Fibroblast of lung (primary cell): ENCODE measurements at regions not wholly inside any gene's neighbourhood (a gene's known extent, or its start where the extent isn't known, plus 50 kb on each side); places are given as distances from the start of the nearest gene placed in this dataset.

ENCODE experiments used
- DNase-seq, 2 donors: peaks; one replicate each; pipeline versions ENCODE4 v3.0.0 to v3.0.0-alpha.2; 2010; ENCODE audit warnings: low read depth in 2 of 2
- H2AFZ ChIP-seq: 2 replicates; pipeline ENCODE4 v1.5.1; 2012; ENCODE audit warnings: low read length, control low read depth, inconsistent platforms
- H3K27ac ChIP-seq: 2 replicates; pipeline ENCODE4 v1.5.1; 2011; ENCODE audit warnings: low read length, control low read depth; ENCODE audit not compliant: insufficient read depth
- H3K27me3 ChIP-seq: 2 replicates; pipeline ENCODE4 v1.5.1; 2011; ENCODE audit warnings: mild to moderate bottlenecking, low read length; ENCODE audit not compliant: control insufficient read depth, insufficient read depth
- H3K36me3 ChIP-seq: 2 replicates; pipeline ENCODE4 v1.5.1; 2011; ENCODE audit warnings: low read length; ENCODE audit not compliant: control insufficient read depth, insufficient read depth
- H3K4me1 ChIP-seq: 2 replicates; pipeline ENCODE4 v1.5.1; 2011; ENCODE audit warnings: low read length; ENCODE audit not compliant: control insufficient read depth, insufficient read depth; ENCODE audit errors: extremely low read depth
- H3K4me2 ChIP-seq: 2 replicates; pipeline ENCODE4 v1.5.1; 2011; ENCODE audit warnings: low read length, control low read depth; ENCODE audit not compliant: insufficient read depth; ENCODE audit errors: extremely low read depth
- H3K4me3 ChIP-seq, 4 experiments: fragments of 200-600 bp in 1 of 4; sonication (generic) in 1 of 4; replicated peaks in 1 of 4; 2 replicates each; pipeline ENCODE4 v1.5.1; 2011 to 2016; ENCODE audit warnings: low read length in 4 of 4, low read depth in 3 of 4, mild to moderate bottlenecking in 3 of 4, control low read depth in 2 of 4, inconsistent platforms in 1 of 4, mixed read lengths in 1 of 4; ENCODE audit not compliant: insufficient read depth in 1 of 4; ENCODE audit errors: control extremely low read depth in 1 of 4
- H3K79me2 ChIP-seq: 2 replicates; pipeline ENCODE4 v1.5.1; 2012; ENCODE audit warnings: mild to moderate bottlenecking, low read length, inconsistent platforms; ENCODE audit not compliant: control insufficient read depth, insufficient read depth
- H3K9ac ChIP-seq: 2 replicates; pipeline ENCODE4 v1.5.1; 2011; ENCODE audit warnings: mild to moderate bottlenecking, low read length, control low read depth; ENCODE audit not compliant: insufficient read depth
- H3K9me3 ChIP-seq: 2 replicates; pipeline ENCODE4 v1.5.1; 2012; ENCODE audit warnings: low read depth, low read length; ENCODE audit not compliant: control insufficient read depth, insufficient read depth
- H4K20me1 ChIP-seq: 2 replicates; pipeline ENCODE4 v1.5.1; 2011; ENCODE audit warnings: low read length; ENCODE audit not compliant: control insufficient read depth, insufficient read depth; ENCODE audit errors: extremely low read depth
- EZH2 ChIP-seq: IDR thresholded peaks from 2 replicates; pipeline ENCODE4 v1.5.1; 2012; ENCODE audit warnings: low read length, control low read depth, mild to moderate bottlenecking; ENCODE audit errors: missing control alignments
- TF ChIP-seq, protein P1 (sequence below), 2 donors: IDR thresholded peaks in 1 of 2; conservative IDR thresholded peaks in 1 of 2; 1 replicate in 1 of 2; 2 replicates in 1 of 2; pipeline ENCODE4 v1.5.1; 2011 to 2012; ENCODE audit warnings: low read length in 2 of 2, control low read depth in 1 of 2, inconsistent platforms in 1 of 2, low read depth in 1 of 2, mild to moderate bottlenecking in 1 of 2

DNA sequence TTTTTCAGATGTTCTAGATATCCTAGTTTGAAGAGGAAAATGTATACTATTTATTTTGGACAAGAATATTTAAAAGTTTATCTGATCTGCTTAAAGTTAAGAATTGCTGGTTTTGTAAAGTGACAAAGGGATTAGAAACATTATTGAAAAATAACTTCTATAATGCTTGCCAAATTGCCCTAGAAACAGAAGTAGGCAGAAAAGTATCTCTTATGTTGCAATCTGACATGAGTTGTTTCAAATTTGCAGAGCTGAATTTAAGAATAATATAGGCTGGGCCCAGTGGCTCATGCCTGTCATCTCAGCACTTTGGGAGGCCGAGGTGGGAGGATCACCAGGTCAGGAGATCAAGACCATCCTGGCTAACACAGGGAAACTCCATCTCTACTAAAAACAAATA is 777.1 kb downstream of the LIG4 start:
- H2AFZ ChIP-seq, result no peak overlapping the region
- H3K4me3 ChIP-seq, result no peak overlapping the region
- peak in 1 of 2 donors; percentile 24 for DNase-seq
- H3K27ac ChIP-seq, result no peak overlapping the region
- no peaks in the 10 kb centered on the region for H3K4me1 ChIP-seq
- H3K4me2 ChIP-seq, result no peak overlapping the region
- H3K79me2 ChIP-seq, result no peaks in the 10 kb centered on the region
- TF ChIP-seq EZH2, result no peak
- TF ChIP-seq, protein P1, sequence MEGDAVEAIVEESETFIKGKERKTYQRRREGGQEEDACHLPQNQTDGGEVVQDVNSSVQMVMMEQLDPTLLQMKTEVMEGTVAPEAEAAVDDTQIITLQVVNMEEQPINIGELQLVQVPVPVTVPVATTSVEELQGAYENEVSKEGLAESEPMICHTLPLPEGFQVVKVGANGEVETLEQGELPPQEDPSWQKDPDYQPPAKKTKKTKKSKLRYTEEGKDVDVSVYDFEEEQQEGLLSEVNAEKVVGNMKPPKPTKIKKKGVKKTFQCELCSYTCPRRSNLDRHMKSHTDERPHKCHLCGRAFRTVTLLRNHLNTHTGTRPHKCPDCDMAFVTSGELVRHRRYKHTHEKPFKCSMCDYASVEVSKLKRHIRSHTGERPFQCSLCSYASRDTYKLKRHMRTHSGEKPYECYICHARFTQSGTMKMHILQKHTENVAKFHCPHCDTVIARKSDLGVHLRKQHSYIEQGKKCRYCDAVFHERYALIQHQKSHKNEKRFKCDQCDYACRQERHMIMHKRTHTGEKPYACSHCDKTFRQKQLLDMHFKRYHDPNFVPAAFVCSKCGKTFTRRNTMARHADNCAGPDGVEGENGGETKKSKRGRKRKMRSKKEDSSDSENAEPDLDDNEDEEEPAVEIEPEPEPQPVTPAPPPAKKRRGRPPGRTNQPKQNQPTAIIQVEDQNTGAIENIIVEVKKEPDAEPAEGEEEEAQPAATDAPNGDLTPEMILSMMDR (conservative IDR thresholded peaks at IDR 0.05 in 1 of 2, IDR thresholded peaks at IDR 0.05 in 1 of 2; ENCODE audit: low read depth in 1 of 2, low read length in 2 of 2), result no peak
- H3K36me3 ChIP-seq, result no peaks in the 10 kb centered on the region
- no peaks in the 10 kb centered on the region for H3K27me3 ChIP-seq
- H4K20me1 ChIP-seq, result no peaks in the 10 kb centered on the region
- H3K9ac ChIP-seq, result no peak overlapping the region
- H3K9me3 ChIP-seq, result no peaks in the 10 kb centered on the region

- Histone ChIP-seq H3K4me1 (no peaks in the 10 kb centered on the region), H3K4me3 (no peak overlapping the region), H4K20me1 (no peaks in the 10 kb centered on the region), H3K4me2 (no peak overlapping the region), H3K9me3 (no peaks in the 10 kb centered on the region), H2AFZ (no peak overlapping the region), H3K27me3 (no peaks in the 10 kb centered on the region), H3K9ac (no peak overlapping the region), H3K79me2 (no peaks in the 10 kb centered on the region), H3K27ac (no peak overlapping the region), H3K36me3 (no peaks in the 10 kb centered on the region)
- no peak for DNase-seq
- no peak for TF ChIP-seq EZH2
- TF ChIP-seq, protein P1 (conservative IDR thresholded peaks at IDR 0.05 in 1 of 2, IDR thresholded peaks at IDR 0.05 in 1 of 2; ENCODE audit: low read depth in 1 of 2, low read length in 2 of 2), result no peak
These were observed 781.0 kb downstream of the LIG4 start for GRCh38 chr13:107434347-107434746.

- TF ChIP-seq, protein P1 (conservative IDR thresholded peaks at IDR 0.05 in 1 of 2, IDR thresholded peaks at IDR 0.05 in 1 of 2; ENCODE audit: low read depth in 1 of 2, low read length in 2 of 2), result no peak
- no peak for TF ChIP-seq EZH2
These were observed 787.8 kb downstream of the LIG4 start for GRCh38 chr13:107427536-107427935.

More at GRCh38 chr13:107427536-107427935, 787.8 kb downstream of the LIG4 start:
- Histone ChIP-seq H3K27ac (no peak overlapping the region), H3K9me3 (no peaks in the 10 kb centered on the region), H3K36me3 (no peaks in the 10 kb centered on the region), H3K4me3 (no peak overlapping the region), H3K4me2 (no peak overlapping the region), H3K27me3 (no peaks in the 10 kb centered on the region), H4K20me1 (no peaks in the 10 kb centered on the region), H3K9ac (no peak overlapping the region), H2AFZ (no peak overlapping the region), H3K79me2 (no peaks in the 10 kb centered on the region), H3K4me1 (no peaks in the 10 kb centered on the region)
- DNase-seq, result no peak
